DND-41 (cell line): ENCODE measurements at regions not wholly inside any gene's neighbourhood (a gene's known extent, or its start where the extent isn't known, plus 50 kb on each side); places are given as distances from the start of the nearest gene placed in this dataset.

Experiments used
- ATAC-seq: fragments of 200-7000 bp; cut with Tn5 transposase; 3 replicates; pipeline ENCODE4 v1.9.1; 2021; ENCODE audit warnings: low read depth; ENCODE audit not compliant: insufficient read depth
- DNase-seq: peaks from one replicate; pipeline ENCODE4 v3.0.0-alpha.2; 2020
- H2AFZ ChIP-seq: 2 replicates; pipeline ENCODE4 v1.6.0; 2012; ENCODE audit warnings: low read depth, low read length
- H3K27ac ChIP-seq: 2 replicates; pipeline ENCODE4 v1.5.1; 2012; ENCODE audit warnings: low read length, inconsistent platforms
- H3K27me3 ChIP-seq: fragments of 200-600 bp; sonication (generic); 2 replicates; pipeline ENCODE4 v1.6.0; 2012; ENCODE audit warnings: low read length, mild to moderate bottlenecking, inconsistent platforms; ENCODE audit not compliant: insufficient read depth, poor library complexity
- H3K36me3 ChIP-seq: 2 replicates; pipeline ENCODE4 v1.5.1; 2012; ENCODE audit warnings: low read length, inconsistent platforms; ENCODE audit not compliant: insufficient read depth
- H3K4me1 ChIP-seq: 2 replicates; pipeline ENCODE4 v1.5.1; 2012; ENCODE audit warnings: mild to moderate bottlenecking, low read length; ENCODE audit not compliant: insufficient read depth
- H3K4me2 ChIP-seq: 2 replicates; pipeline ENCODE4 v1.6.0; 2012; ENCODE audit warnings: mild to moderate bottlenecking, moderate library complexity, low read length, inconsistent platforms; ENCODE audit not compliant: insufficient read depth
- H3K4me3 ChIP-seq, 2 experiments: fragments of 200-600 bp in 1 of 2; shearing (Covaris generic) in 1 of 2; 2 replicates each; pipeline ENCODE4 v1.5.1; 2012 to 2016; ENCODE audit warnings: inconsistent platforms in 2 of 2, low read length in 2 of 2, mild to moderate bottlenecking in 2 of 2, low read depth in 1 of 2, moderate library complexity in 1 of 2
- H3K79me2 ChIP-seq: 2 replicates; pipeline ENCODE4 v1.6.0; 2012; ENCODE audit warnings: low read length, inconsistent platforms; ENCODE audit not compliant: insufficient read depth
- H3K9ac ChIP-seq: 2 replicates; pipeline ENCODE4 v1.6.0; 2012; ENCODE audit warnings: low read depth, mild to moderate bottlenecking, inconsistent platforms, low read length, moderate library complexity
- H3K9me3 ChIP-seq: 2 replicates; pipeline ENCODE4 v1.5.1; 2012; ENCODE audit warnings: low read length, moderate library complexity, mild to moderate bottlenecking, inconsistent platforms; ENCODE audit not compliant: insufficient read depth, severe bottlenecking
- H4K20me1 ChIP-seq: 2 replicates; pipeline ENCODE4 v1.6.0; 2012; ENCODE audit warnings: low read length; ENCODE audit not compliant: insufficient read depth
- CTCF ChIP-seq: IDR thresholded peaks from 2 replicates; pipeline ENCODE4 v1.5.1; 2012; ENCODE audit warnings: borderline replicate concordance, low read length, moderate library complexity, mild to moderate bottlenecking; ENCODE audit not compliant: poor library complexity, severe bottlenecking; ENCODE audit errors: extremely low read depth
- EZH2 ChIP-seq: IDR thresholded peaks from 3 replicates; pipeline ENCODE4 v1.6.1; 2012; ENCODE audit warnings: borderline replicate concordance, low read depth, mild to moderate bottlenecking, moderate library complexity, low read length, inconsistent platforms; ENCODE audit not compliant: severe bottlenecking

- Histone ChIP-seq H3K27me3 (no peaks in the 10 kb centered on the region), H3K4me1 (no peaks in the 10 kb centered on the region), H3K36me3 (no peaks in the 10 kb centered on the region), H3K4me2 (no peak overlapping the region), H3K27ac (no peak overlapping the region), H3K4me3 (no peak overlapping the region), H3K79me2 (no peaks in the 10 kb centered on the region), H3K9me3 (no peaks in the 10 kb centered on the region), H4K20me1 (no peaks in the 10 kb centered on the region), H2AFZ (no peak overlapping the region), H3K9ac (no peak overlapping the region)
- no peak for DNase-seq
- ATAC-seq, result no peak
- TF ChIP-seq CTCF (no peak), EZH2 (no peak)
Observed at GRCh38 chr18:40485318-40485717, 1469.7 kb upstream of the PIK3C3 start.

- Histone ChIP-seq H3K36me3 (no peaks in the 10 kb centered on the region), H3K79me2 (no peaks in the 10 kb centered on the region), H2AFZ (no peak overlapping the region), H3K9ac (no peak overlapping the region), H4K20me1 (no peaks in the 10 kb centered on the region), H3K27ac (no peak overlapping the region), H3K9me3 (no peaks in the 10 kb centered on the region), H3K27me3 (no peaks in the 10 kb centered on the region), H3K4me1 (no peaks in the 10 kb centered on the region), H3K4me3 (no peak overlapping the region), H3K4me2 (no peak overlapping the region)
- DNase-seq (no peak), ATAC-seq (no peak)
- TF ChIP-seq EZH2 (no peak), CTCF (no peak)
Observed at GRCh38 chr18:40473221-40474029, 1481.6 kb upstream of the PIK3C3 start.

GRCh38 chr18:40470723-40471122 lies 1484.3 kb upstream of the PIK3C3 start:
- H3K9me3 ChIP-seq, result no peaks in the 10 kb centered on the region
- H4K20me1 ChIP-seq, result no peaks in the 10 kb centered on the region
- no peak overlapping the region for H2AFZ ChIP-seq
- no peaks in the 10 kb centered on the region for H3K79me2 ChIP-seq
- no peaks in the 10 kb centered on the region for H3K27me3 ChIP-seq
- ATAC-seq (no peak), DNase-seq (no peak)
- TF ChIP-seq CTCF (no peak), EZH2 (no peak)
- no peak overlapping the region for H3K4me2 ChIP-seq
- no peaks in the 10 kb centered on the region for H3K36me3 ChIP-seq
- H3K9ac ChIP-seq, result no peak overlapping the region
- no peak overlapping the region for H3K27ac ChIP-seq
- H3K4me1 ChIP-seq, result no peaks in the 10 kb centered on the region
- H3K4me3 ChIP-seq, result no peak overlapping the region
